ENCODE measurements at regions not wholly inside any gene's neighbourhood (a gene's known extent, or its start where the extent isn't known, plus 50 kb on each side); places are given as distances from the start of the nearest gene placed in this dataset.

- ATAC-seq: no peak
- no peak overlapping the region for H3K27ac ChIP-seq (ENCODE audit: extremely low read length, insufficient read depth, low read length)
- no peak for FAIRE-seq
- no peak for TF ChIP-seq NFATC3 (CRISPR knock-in tag; IDR thresholded peaks at IDR 0.05)
- TF ChIP-seq NR2C2 (CRISPR knock-in tag; IDR thresholded peaks at IDR 0.05; ENCODE audit: borderline replicate concordance): no peak
- no peak for TF ChIP-seq ZNF569 (CRISPR knock-in tag; IDR thresholded peaks at IDR 0.05; ENCODE audit: borderline replicate concordance)
- TF ChIP-seq ZNF597 (CRISPR knock-in tag; IDR thresholded peaks at IDR 0.05): no peak
- no peak for TF ChIP-seq TEF (CRISPR knock-in tag; IDR thresholded peaks at IDR 0.05)
- TF ChIP-seq ZSCAN30 (CRISPR knock-in tag; IDR thresholded peaks at IDR 0.05): no peak
- no peak for TF ChIP-seq IKZF5 (CRISPR knock-in tag; IDR thresholded peaks at IDR 0.05)
- TF ChIP-seq SOX6 (IDR thresholded peaks at IDR 0.05): no peak
- TF ChIP-seq SOX6 (CRISPR knock-in tag; IDR thresholded peaks at IDR 0.05): no peak
- TF ChIP-seq ARNT2 (CRISPR knock-in tag; IDR thresholded peaks at IDR 0.05; ENCODE audit: low read depth): no peak
- no peaks in the 10 kb centered on the region for H3K4me1 ChIP-seq (ENCODE audit: insufficient read depth, low read length)
- H3K36me3 ChIP-seq (replicated peaks in 1 of 2; ENCODE audit: control insufficient read depth in 1 of 2, insufficient read depth in 2 of 2, low read length in 2 of 2): no peaks in the 10 kb centered on the region
- intact Hi-C loops (cut with micrococcal nuclease; ENCODE audit: unreplicated experiment): no loop called here
- H3K9me3 ChIP-seq (ENCODE audit: low read length): no peaks in the 10 kb centered on the region
- no peaks in the 10 kb centered on the region for H4K20me1 ChIP-seq (ENCODE audit: insufficient read depth, low read length)
- no peak overlapping the region for H2AFZ ChIP-seq (ENCODE audit: low read length)
- H3K79me2 ChIP-seq (ENCODE audit: insufficient read depth, low read length): no peaks in the 10 kb centered on the region
- ChIA-PET POLR2A (no interaction called here), CTCF (ENCODE audit: low intra/inter-chr PET ratio, low total read pairs) (no interaction called here)
- in situ Hi-C loops (cut with HindIII; ENCODE audit: extremely low pct_ligation_motif_present, low pct_unique_long_range_greater_than_20kb): no loop called here
- H3K27me3 ChIP-seq (ENCODE audit: control insufficient read depth in 1 of 2, insufficient read depth in 2 of 2, low read length in 2 of 2): peaks cover 0 to 11% of the 10 kb centered on the region in 2 experiments; a peak in 2 of 5 replicates
- 45% methylated on average over 12 of the region's 12 CpGs for WGBS (ENCODE audit: low lambda C conversion rate)
- DNase-seq (ENCODE audit: low spot score): no peak
- no TSS peak for BruUV-seq (replicated peaks)
- no peak overlapping the region for H3K4me2 ChIP-seq (ENCODE audit: low read depth, low read length)
- no peak overlapping the region for H3K9ac ChIP-seq (ENCODE audit: insufficient read depth, low read depth, low read length)
- H3K4me3 ChIP-seq (replicated peaks in 1 of 3; ENCODE audit: insufficient read depth in 1 of 3, low read depth in 2 of 3, low read length in 3 of 3): no peak overlapping the region
Observed at GRCh38 chr4:127579821-127580220, 52.9 kb upstream of the INTU start.
